Fibroblast of skin of left quadriceps (primary cell): ENCODE measurements at regions not wholly inside any gene's neighbourhood (a gene's known extent, or its start where the extent isn't known, plus 50 kb on each side); places are given as distances from the start of the nearest gene placed in this dataset.

ENCODE experiments used
- DNase-seq, 2 experiments: peaks; one replicate each; pipeline ENCODE4 v3.0.0-alpha.2; 2013; ENCODE audit warnings: low read depth in 2 of 2

GRCh38 chr9:551986-552929, 289.2 kb upstream of the DMRT1 start:
- no peak for DNase-seq

GRCh38 chr9:555493-555892, 286.0 kb upstream of the DMRT1 start:
- no peak for DNase-seq

- DNase-seq, result no peak
These were observed 285.3 kb upstream of the DMRT1 start for GRCh38 chr9:556199-556598.

- DNase-seq, result no peak
These were observed 284.8 kb upstream of the DMRT1 start for GRCh38 chr9:556675-557074.

GRCh38 chr9:557601-558201, 283.8 kb upstream of the DMRT1 start:
- DNase-seq, result no peak

GRCh38 chr9:561427-561826, 280.1 kb upstream of the DMRT1 start:
- DNase-seq, result peak; percentile 3 to 7

- DNase-seq, result no peak
These were observed 278.3 kb upstream of the DMRT1 start for GRCh38 chr9:563200-563599.

GRCh38 chr9:565528-565927, 276.0 kb upstream of the DMRT1 start:
- DNase-seq, result no peak

GRCh38 chr9:567128-567746, 274.3 kb upstream of the DMRT1 start:
- no peak for DNase-seq

- DNase-seq, result no peak
These were observed 273.7 kb upstream of the DMRT1 start for GRCh38 chr9:567747-568305.

GRCh38 chr9:569296-569695, 272.2 kb upstream of the DMRT1 start:
- no peak for DNase-seq

GRCh38 chr9:570187-570586, 271.3 kb upstream of the DMRT1 start:
- no peak for DNase-seq

- no peak for DNase-seq
These were observed 270.4 kb upstream of the DMRT1 start for GRCh38 chr9:571066-571465.

- DNase-seq, result no peak
These were observed 269.8 kb upstream of the DMRT1 start for GRCh38 chr9:571741-572140.

GRCh38 chr9:573691-574410, 267.6 kb upstream of the DMRT1 start:
- no peak for DNase-seq

- DNase-seq, result no peak
These were observed 266.4 kb upstream of the DMRT1 start for GRCh38 chr9:575139-575538.

GRCh38 chr9:580652-581342, 260.7 kb upstream of the DMRT1 start:
- DNase-seq, result no peak

- DNase-seq, result no peak
These were observed 259.6 kb upstream of the DMRT1 start for GRCh38 chr9:581673-582497.

GRCh38 chr9:582775-583174, 258.7 kb upstream of the DMRT1 start:
- no peak for DNase-seq

- no peak for DNase-seq
These were observed 254.0 kb upstream of the DMRT1 start for GRCh38 chr9:587527-587926.
